ENCODE measurements at regions not wholly inside any gene's neighbourhood (a gene's known extent, or its start where the extent isn't known, plus 50 kb on each side); places are given as distances from the start of the nearest gene placed in this dataset.

DNA sequence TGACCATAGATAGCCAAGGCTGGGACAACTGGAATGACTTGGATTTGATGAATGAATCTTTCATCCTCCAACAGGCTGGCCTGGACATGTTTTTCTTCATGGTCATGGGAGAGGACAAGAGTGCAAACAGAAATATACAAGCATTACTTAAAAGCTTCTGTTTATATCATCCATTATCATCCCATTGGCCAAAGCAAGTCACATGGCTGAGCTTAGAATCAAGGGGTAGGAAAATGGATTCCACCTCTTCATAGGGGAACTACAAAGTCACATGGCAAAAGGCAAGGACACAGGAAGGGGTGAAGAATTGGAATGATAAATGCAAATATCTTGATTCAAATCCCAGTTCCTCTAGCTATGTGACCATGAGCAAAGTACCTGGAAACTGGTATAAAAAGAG, 90.2 kb upstream of the BARHL2 start:
- TF ChIP-seq POLR2AphosphoS5 (IDR thresholded peaks at IDR 0.05) (no peak), POLR2A (IDR thresholded peaks at IDR 0.05) (no peak)
- TF ChIP-seq, protein P1, sequence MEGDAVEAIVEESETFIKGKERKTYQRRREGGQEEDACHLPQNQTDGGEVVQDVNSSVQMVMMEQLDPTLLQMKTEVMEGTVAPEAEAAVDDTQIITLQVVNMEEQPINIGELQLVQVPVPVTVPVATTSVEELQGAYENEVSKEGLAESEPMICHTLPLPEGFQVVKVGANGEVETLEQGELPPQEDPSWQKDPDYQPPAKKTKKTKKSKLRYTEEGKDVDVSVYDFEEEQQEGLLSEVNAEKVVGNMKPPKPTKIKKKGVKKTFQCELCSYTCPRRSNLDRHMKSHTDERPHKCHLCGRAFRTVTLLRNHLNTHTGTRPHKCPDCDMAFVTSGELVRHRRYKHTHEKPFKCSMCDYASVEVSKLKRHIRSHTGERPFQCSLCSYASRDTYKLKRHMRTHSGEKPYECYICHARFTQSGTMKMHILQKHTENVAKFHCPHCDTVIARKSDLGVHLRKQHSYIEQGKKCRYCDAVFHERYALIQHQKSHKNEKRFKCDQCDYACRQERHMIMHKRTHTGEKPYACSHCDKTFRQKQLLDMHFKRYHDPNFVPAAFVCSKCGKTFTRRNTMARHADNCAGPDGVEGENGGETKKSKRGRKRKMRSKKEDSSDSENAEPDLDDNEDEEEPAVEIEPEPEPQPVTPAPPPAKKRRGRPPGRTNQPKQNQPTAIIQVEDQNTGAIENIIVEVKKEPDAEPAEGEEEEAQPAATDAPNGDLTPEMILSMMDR (IDR thresholded peaks at IDR 0.05), result no peak
